OCI-LY1 (cell line): ENCODE measurements at regions not wholly inside any gene's neighbourhood (a gene's known extent, or its start where the extent isn't known, plus 50 kb on each side); places are given as distances from the start of the nearest gene placed in this dataset.

ENCODE experiments used
- H2AFZ ChIP-seq: fragments of 200-600 bp; sonication (generic), shearing (Covaris generic); 2 replicates; pipeline ENCODE4 v1.6.0; 2014; ENCODE audit warnings: antibody characterized with exemption, mild to moderate bottlenecking, low read length
- H3F3A ChIP-seq: fragments of 200-600 bp; sonication (generic), shearing (Covaris generic); 2 replicates; pipeline ENCODE4 v1.6.0; 2014; ENCODE audit warnings: mild to moderate bottlenecking, antibody characterized with exemption, low read length, moderate library complexity; ENCODE audit not compliant: insufficient read depth
- H3K27ac ChIP-seq: fragments of 200-600 bp; sonication (generic); 2 replicates; pipeline ENCODE4 v1.5.1; 2014; ENCODE audit warnings: low read length, mixed run types, mild to moderate bottlenecking, low read depth; ENCODE audit not compliant: poor library complexity, severe bottlenecking
- H3K27me3 ChIP-seq: fragments of 200-600 bp; sonication (generic); 2 replicates; pipeline ENCODE4 v1.6.0; 2014; ENCODE audit warnings: antibody characterized with exemption, mild to moderate bottlenecking, low read length, moderate library complexity; ENCODE audit not compliant: insufficient read depth
- H3K36me3 ChIP-seq: fragments of 200-600 bp; sonication (generic); 2 replicates; pipeline ENCODE4 v1.6.1; 2014; ENCODE audit warnings: mild to moderate bottlenecking, antibody characterized with exemption, low read length, moderate library complexity, mixed read lengths; ENCODE audit not compliant: insufficient read depth
- H3K4me1 ChIP-seq: fragments of 200-600 bp; sonication (generic); 2 replicates; pipeline ENCODE4 v1.5.1; 2014; ENCODE audit warnings: mild to moderate bottlenecking, low read length, moderate library complexity; ENCODE audit not compliant: insufficient read depth, severe bottlenecking
- H3K4me2 ChIP-seq: fragments of 200-600 bp; sonication (generic), shearing (Covaris generic); 2 replicates; pipeline ENCODE4 v1.6.1; 2014; ENCODE audit warnings: low read length
- H3K4me3 ChIP-seq: fragments of 200-600 bp; sonication (generic); 2 replicates; pipeline ENCODE4 v1.5.1; 2014; ENCODE audit warnings: low read length, low read depth, mild to moderate bottlenecking, mixed read lengths; ENCODE audit not compliant: poor library complexity, severe bottlenecking
- H3K79me2 ChIP-seq: fragments of 200-600 bp; shearing (Covaris generic); 2 replicates; pipeline ENCODE4 v1.6.1; 2016; ENCODE audit warnings: mixed run types, low read length, mixed read lengths; ENCODE audit not compliant: insufficient read depth
- H3K9ac ChIP-seq: fragments of 200-600 bp; sonication (generic), shearing (Covaris generic); 2 replicates; pipeline ENCODE4 v1.6.1; 2014; ENCODE audit warnings: mild to moderate bottlenecking, low read length, mixed read lengths
- H3K9me2 ChIP-seq: fragments of 200-600 bp; sonication (generic), shearing (Covaris generic); 2 replicates; pipeline ENCODE4 v1.6.1; 2014; ENCODE audit warnings: low read depth, mild to moderate bottlenecking, low read length, mixed read lengths
- H3K9me3 ChIP-seq: fragments of 200-600 bp; shearing (Covaris generic); 2 replicates; pipeline ENCODE4 v1.6.1; 2014; ENCODE audit warnings: low read length, mixed read lengths
- H4K20me1 ChIP-seq: fragments of 200-600 bp; sonication (generic), shearing (Covaris generic); 2 replicates; pipeline ENCODE4 v1.6.0; 2016; ENCODE audit warnings: mild to moderate bottlenecking, low read length; ENCODE audit not compliant: insufficient read depth
- EZH2 ChIP-seq: fragments of 200-600 bp; sonication (generic), shearing (Covaris generic); IDR thresholded peaks from 2 replicates; pipeline ENCODE4 v1.8.0; 2017; ENCODE audit warnings: borderline replicate concordance, mixed run types, mild to moderate bottlenecking, antibody characterized with exemption, low read length, moderate library complexity, mixed read lengths
- TF ChIP-seq, protein P1 (sequence below): fragments of 200-600 bp; sonication (generic), shearing (Covaris generic); IDR thresholded peaks from 2 replicates; pipeline ENCODE4 v1.5.1; 2017; ENCODE audit warnings: mild to moderate bottlenecking, antibody characterized with exemption, low read length, moderate library complexity, mixed read lengths

DNA sequence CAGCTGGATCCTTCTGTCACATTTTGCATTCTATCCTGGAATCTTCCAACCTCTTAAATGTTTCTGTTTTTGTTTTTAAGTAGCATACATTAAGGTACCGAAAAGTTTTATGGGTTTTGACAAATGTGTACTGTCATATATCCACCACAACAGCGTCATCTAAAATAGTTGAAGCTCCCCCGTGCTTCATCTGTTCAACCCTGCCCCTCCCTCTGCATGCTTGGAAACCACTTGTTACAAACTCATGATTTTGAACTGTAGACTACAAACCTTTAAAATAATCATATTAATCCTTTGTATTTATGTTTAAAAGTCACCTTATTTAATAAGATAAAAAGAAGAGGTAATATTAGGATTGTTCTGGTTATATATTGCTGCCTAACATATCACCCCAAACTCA, 182.8 kb upstream of the SMIM30 start:
- no peaks in the 10 kb centered on the region for H3K79me2 ChIP-seq
- no peaks in the 10 kb centered on the region for H4K20me1 ChIP-seq
- no peak for TF ChIP-seq EZH2
- TF ChIP-seq, protein P1, sequence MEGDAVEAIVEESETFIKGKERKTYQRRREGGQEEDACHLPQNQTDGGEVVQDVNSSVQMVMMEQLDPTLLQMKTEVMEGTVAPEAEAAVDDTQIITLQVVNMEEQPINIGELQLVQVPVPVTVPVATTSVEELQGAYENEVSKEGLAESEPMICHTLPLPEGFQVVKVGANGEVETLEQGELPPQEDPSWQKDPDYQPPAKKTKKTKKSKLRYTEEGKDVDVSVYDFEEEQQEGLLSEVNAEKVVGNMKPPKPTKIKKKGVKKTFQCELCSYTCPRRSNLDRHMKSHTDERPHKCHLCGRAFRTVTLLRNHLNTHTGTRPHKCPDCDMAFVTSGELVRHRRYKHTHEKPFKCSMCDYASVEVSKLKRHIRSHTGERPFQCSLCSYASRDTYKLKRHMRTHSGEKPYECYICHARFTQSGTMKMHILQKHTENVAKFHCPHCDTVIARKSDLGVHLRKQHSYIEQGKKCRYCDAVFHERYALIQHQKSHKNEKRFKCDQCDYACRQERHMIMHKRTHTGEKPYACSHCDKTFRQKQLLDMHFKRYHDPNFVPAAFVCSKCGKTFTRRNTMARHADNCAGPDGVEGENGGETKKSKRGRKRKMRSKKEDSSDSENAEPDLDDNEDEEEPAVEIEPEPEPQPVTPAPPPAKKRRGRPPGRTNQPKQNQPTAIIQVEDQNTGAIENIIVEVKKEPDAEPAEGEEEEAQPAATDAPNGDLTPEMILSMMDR = no peak
- no peaks in the 10 kb centered on the region for H3F3A ChIP-seq
- no peaks in the 10 kb centered on the region for H3K36me3 ChIP-seq
- H3K4me1 ChIP-seq = no peaks in the 10 kb centered on the region
- no peak overlapping the region for H2AFZ ChIP-seq
- no peak overlapping the region for H3K27ac ChIP-seq
- no peak overlapping the region for H3K4me3 ChIP-seq
- no peak overlapping the region for H3K4me2 ChIP-seq
- no peaks in the 10 kb centered on the region for H3K9me3 ChIP-seq
- no peaks in the 10 kb centered on the region for H3K9me2 ChIP-seq
- H3K27me3 ChIP-seq = no peaks in the 10 kb centered on the region
- H3K9ac ChIP-seq = no peak overlapping the region

- no peaks in the 10 kb centered on the region for H4K20me1 ChIP-seq
- H2AFZ ChIP-seq = no peak overlapping the region
- no peaks in the 10 kb centered on the region for H3K4me1 ChIP-seq
- no peaks in the 10 kb centered on the region for H3K36me3 ChIP-seq
- no peak overlapping the region for H3K27ac ChIP-seq
- no peaks in the 10 kb centered on the region for H3K79me2 ChIP-seq
- no peaks in the 10 kb centered on the region for H3K9me3 ChIP-seq
- no peaks in the 10 kb centered on the region for H3K9me2 ChIP-seq
- no peak overlapping the region for H3K4me2 ChIP-seq
- no peak overlapping the region for H3K4me3 ChIP-seq
- no peaks in the 10 kb centered on the region for H3F3A ChIP-seq
- no peak for TF ChIP-seq EZH2
- TF ChIP-seq, protein P1 = no peak
- H3K27me3 ChIP-seq = no peaks in the 10 kb centered on the region
- H3K9ac ChIP-seq = no peak overlapping the region
Measured at GRCh38 chr7:113299748-113300147, 181.4 kb upstream of the SMIM30 start.

GRCh38 chr7:113298501-113298900, 180.1 kb upstream of the SMIM30 start:
- Histone ChIP-seq H3K36me3 (no peaks in the 10 kb centered on the region), H4K20me1 (no peaks in the 10 kb centered on the region), H3K79me2 (no peaks in the 10 kb centered on the region), H3K4me2 (no peak overlapping the region), H2AFZ (no peak overlapping the region), H3K9me2 (no peaks in the 10 kb centered on the region), H3K4me1 (no peaks in the 10 kb centered on the region), H3K27me3 (no peaks in the 10 kb centered on the region), H3K9ac (no peak overlapping the region), H3F3A (no peaks in the 10 kb centered on the region), H3K4me3 (no peak overlapping the region), H3K9me3 (no peaks in the 10 kb centered on the region), H3K27ac (no peak overlapping the region)
- TF ChIP-seq EZH2 = no peak
- TF ChIP-seq, protein P1 = no peak
